Middle frontal gyrus (tissue), 1 donor: ENCODE measurements at regions not wholly inside any gene's neighbourhood (a gene's known extent, or its start where the extent isn't known, plus 50 kb on each side); places are given as distances from the start of the nearest gene placed in this dataset.

Source experiments
- DNase-seq: peaks from one replicate; pipeline ENCODE4 v3.0.0-alpha.2; 2015; ENCODE audit warnings: low spot score; ENCODE audit errors: extremely low spot score

DNA sequence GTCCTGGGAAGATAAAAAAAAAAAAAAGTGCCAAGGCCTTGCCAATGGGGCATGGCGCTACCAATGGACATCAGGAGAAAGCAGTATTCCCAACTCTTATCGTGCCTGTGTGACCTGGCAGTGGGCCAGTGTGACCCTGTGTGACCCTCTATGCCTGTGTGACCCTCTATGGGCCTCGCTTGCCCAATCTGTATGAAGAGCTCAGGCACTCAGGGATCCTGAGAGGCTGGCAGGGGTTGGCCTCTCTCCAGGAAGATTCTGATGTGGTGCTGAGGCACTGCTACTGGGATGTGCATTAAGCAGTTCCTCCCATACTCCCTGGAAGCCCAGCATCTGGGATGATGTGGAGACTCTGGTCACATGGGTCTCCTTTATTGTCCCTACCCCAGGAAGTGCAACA, 179.2 kb downstream of the MACROH2A1 start:
- DNase-seq, result no peak

DNA sequence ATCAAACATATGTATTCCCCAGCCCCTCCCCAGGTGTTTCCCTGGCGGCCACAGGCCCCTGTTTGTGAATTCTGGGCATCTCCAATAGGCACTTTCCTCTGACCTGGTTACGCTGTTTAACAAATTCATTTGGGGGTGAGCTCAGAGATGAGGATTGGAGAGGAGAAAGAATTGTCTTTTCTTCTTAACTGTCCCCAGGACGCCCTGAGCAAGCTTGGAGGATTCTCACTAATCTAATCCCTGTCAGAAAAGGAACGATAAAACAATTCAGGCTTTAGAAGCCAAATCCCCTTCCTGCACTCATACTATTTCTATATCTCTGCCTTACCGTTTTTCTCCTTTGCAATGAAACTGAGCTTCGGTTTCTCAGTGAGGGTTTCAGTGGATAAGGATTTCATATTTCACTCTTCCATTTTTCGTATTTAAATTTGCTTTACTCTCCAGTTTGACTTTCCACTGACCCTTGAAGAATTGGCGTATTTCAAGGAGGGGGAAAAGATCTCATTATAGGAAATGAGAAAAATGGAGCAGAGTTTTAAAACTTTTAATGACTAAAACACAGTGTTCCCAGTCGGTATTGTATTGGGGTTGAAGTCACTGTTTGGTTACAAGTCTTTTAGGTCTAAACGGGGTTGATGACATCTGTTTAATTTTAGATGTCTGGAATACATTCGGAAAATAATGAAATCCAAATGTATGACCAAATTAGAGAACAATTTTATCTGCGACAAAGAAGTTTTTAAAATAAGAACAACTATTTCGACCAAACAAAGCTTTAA, 180.1 kb downstream of the MACROH2A1 start:
- DNase-seq, result no peak

- DNase-seq, result no peak
Observed at GRCh38 chr5:135218486-135218755, 180.6 kb downstream of the MACROH2A1 start.

DNA sequence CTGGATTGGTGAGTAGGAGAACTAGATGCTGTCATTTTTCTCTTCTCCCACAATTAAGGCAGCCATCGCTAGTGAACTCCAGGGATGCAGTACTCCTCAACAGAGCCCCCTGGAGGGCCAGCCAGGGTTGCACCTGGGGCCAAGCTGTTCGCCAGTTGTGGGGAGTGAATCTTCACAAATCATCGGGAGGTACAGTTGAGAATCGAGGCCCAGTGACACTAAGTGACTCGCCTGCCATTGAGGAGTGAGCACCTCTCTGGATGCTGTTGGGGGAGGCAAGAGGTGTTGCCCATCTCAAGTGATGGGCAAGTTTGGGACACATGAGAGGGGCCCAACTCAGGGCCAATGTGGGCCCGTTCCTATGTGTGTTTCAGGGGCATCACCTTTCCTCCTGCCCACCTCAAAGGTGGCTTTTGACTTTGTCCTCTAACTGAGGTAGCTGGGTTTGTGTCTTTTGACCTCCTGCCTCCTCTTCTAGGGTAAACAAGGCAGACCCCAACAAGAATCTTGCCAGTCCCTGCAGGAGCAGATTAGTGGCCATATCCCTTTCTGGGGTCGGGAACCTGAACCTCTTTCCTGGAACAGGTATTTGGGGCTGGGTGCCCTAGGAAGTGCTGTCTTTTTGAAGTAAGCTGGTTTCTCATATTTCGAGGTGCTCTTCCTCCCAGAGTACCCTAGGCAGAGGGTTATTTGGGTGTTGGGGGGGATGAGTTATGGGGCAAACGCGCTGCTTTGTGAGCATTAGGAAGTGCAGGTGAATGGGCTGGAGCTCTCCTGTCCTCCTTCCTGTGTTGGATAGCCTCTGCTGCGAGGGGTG, 181.2 kb downstream of the MACROH2A1 start:
- no peak for DNase-seq

- DNase-seq, result no peak
Observed at GRCh38 chr5:135216471-135217343, 182.3 kb downstream of the MACROH2A1 start.

GRCh38 chr5:135215617-135216470, 181.8 kb upstream of the PITX1 start:
- no peak for DNase-seq

- DNase-seq, result no peak
Observed at GRCh38 chr5:135214897-135215616, 181.0 kb upstream of the PITX1 start.

DNA sequence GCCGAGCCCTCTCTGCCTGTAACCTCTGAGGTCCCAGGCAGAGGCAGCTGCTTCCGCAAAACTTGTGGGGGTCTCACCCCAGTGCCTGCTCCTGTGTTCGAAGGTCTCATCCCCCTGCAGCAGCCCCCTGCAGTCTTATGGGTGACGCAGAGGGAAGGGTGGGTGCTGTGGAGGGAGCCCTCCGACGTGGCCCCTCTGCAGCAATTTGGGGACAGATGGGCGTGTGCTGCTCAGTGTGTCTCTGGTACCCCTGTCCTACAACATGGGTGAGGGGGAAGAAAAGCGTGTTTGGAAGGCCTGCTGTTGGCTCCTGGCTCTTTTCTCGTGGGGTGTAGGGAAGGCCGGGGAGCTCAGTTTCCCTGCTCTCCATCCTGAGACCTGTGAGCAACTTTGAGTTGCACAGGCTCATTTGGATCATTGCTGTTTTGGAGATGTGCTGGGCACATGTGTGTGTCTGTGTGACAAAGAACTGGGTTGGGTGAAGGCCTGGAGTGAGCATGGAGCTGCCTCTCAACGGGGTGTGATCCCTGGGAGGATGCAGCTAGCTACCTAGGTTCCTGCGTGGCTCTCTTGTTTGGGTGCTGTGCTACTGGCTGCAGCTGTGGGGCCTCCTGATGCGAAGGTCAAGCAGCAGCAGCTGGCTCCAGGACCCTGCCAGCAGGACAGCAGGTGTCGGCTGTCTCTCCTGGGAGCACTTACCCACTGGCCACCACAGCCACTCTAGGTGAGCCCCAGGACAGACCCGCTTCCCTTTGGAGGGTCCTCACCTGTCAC, 179.6 kb upstream of the PITX1 start:
- no peak for DNase-seq

GRCh38 chr5:135213027-135213386, 179.0 kb upstream of the PITX1 start:
- DNase-seq, result no peak

- DNase-seq, result no peak
Observed at GRCh38 chr5:135212361-135213026, 178.5 kb upstream of the PITX1 start.

GRCh38 chr5:135211791-135212190, 177.8 kb upstream of the PITX1 start:
- DNase-seq, result no peak

DNA sequence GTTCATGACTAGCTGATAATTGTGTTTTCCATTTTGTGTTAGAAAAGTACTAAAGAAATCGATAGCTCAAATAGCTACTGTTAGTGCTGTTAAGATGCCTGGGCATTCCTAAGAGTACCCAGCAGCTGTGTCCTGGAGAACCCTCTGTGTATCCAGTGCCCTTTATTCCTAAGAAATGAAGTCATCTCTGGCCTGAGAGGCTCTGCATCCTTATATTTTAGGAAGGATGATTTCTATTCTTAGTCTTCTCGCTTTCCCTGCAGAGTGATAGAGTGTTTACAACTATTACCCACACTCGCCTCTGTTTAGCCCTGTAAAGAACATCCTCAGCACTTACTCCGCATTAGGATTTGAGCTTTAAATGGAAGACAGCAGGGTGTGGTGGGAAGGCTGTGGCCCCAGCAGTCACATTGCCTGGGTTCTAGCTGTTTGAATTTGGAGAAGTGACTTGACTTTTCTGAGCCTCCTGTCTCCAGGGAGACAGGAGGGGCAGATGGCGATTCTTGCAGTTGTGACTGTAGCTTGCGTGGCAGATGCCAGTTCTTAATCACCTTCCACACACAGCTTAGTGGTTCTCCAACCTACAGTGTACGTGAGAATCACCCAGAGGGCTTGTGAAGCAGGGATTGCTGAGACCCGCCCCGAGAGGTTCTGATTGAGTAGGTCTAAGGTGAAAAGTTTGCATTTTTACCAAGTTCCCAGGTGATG, 177.2 kb upstream of the PITX1 start:
- DNase-seq, result no peak

- no peak for DNase-seq
Observed at GRCh38 chr5:135210286-135211055, 176.4 kb upstream of the PITX1 start.

DNA sequence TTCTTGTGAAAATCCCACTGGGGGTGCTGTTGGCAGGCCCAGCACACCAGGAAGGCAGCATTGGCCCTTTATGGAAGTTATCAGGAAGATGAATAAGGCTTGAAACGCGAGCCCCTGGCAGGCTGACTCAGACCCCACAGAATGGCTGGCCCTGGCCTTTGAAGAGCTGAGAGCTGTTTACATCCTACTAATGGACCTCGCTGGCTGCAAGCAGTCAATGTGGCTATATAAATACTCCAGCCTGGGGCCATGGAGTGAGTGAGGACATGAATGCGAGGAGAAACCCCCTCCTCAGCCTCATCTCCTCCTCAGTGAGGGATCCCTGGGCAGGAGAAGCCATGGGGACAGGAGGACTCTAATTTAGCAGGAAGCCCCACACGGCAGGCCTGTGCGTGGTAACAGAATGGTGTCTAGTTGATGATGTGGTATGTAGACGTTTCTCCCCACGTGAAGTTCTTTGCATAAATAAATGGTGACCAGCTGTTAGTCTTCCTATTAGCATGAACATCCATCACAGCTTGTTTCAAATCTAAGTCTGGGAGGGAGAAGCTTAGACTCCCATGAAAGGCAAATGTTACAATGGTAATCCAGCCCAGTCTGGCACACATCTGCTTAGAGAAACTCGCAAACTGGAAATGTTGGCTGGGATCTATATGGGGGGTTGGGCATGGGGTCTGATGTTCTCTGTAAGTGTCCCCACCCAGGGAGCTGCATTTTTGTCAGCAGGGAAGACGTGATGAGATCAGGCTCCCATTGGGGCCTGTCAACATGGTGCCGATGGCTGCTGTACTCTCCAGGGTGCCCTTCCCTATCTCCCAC, 175.1 kb upstream of the PITX1 start:
- DNase-seq, result no peak

DNA sequence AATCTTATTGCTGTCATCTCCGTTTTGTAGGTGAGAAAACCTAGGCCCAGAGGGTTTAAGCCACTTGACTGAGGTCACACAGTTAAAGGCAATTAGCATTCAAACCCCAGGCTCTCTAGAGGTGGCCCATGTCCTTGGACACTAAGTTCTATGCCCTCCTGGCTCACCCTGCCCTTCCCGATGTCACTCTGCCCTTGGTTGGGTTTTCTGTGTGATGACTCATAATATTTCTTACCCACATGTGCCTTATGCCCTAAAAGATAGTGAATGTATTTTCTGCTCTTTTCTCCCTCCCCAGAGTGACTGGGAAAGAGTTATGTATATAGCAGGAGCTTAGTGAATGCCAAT, 174.5 kb upstream of the PITX1 start:
- no peak for DNase-seq

DNA sequence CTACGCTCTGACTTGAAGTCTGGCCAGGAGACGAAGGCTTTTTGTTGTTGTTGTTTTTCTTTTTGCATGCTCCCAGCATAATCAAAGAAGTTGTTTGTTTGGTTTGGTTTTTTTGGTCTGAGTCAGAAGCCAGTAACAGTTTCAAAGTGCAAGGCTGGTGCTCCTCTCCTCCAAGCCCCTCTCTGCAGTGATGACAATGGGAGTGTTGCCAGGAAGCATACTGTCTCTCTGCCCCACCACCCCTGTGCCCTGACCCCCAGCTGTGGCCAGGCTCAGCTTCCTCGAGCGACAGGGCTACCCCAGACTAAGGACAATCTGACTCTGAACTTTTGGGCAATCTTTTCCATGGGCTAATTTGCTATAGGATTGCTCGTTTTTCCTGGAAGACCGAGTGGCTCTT, 173.8 kb upstream of the PITX1 start:
- no peak for DNase-seq

DNA sequence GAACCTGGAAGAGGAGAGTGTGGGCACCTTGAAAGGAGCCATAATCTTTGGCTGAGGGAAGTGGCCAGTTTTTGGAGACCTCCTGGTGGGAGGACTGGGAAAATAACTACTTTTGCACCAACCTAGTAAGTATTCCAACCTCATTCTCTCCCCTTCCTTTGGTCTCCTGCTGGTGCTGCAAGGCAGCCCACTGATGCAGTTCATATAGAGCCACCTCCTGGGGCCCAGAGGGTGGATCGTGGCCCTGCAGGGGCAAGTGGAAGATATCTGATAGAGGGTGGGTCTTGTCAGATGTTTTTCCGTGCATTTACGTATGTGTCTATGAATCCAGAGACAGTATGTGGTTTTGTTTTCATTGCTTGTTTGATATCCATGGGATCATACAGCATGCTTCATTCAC, 172.8 kb upstream of the PITX1 start:
- no peak for DNase-seq
